Suprapubic skin (tissue), 3 donors: ENCODE measurements at regions not wholly inside any gene's neighbourhood (a gene's known extent, or its start where the extent isn't known, plus 50 kb on each side); places are given as distances from the start of the nearest gene placed in this dataset.

ENCODE experiments used
- POLR2AphosphoS5 ChIP-seq, 3 donors: sonication (generic); formaldehyde crosslinking; IDR thresholded peaks; one replicate each; pipeline ENCODE4 v1.6.1; 2017; ENCODE audit warnings: antibody characterized with exemption in 3 of 3
- TF ChIP-seq, protein P1 (sequence below), 2 donors: fragments of 200-600 bp in 1 of 2; fragments of 450-650 bp in 1 of 2; sonication (generic) in 1 of 2; IDR thresholded peaks; one replicate each; pipeline ENCODE4 v1.5.1; 2016 to 2019; ENCODE audit warnings: antibody characterized with exemption in 2 of 2, mild to moderate bottlenecking in 1 of 2, moderate library complexity in 1 of 2

DNA sequence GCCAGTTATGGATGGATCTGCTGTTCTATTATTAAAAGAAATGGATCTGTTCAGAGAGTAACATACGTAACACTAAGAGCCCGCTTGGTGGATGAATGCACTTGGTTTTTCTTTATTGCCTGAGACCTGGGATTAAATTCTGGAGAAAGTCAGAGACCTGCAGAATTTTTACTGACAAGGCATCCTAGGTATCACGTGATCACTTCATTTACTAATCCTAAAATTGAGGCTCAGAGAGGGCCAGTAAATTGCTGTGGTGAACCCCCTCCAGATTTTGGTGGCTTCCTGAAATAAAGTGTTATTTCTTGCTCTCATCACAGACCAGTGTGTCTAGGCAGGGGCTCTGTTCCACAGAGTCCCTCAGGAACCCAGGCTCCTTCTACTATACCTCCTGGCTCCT, 187.9 kb upstream of the LARGE1 start:
- no peak for TF ChIP-seq POLR2AphosphoS5 (IDR thresholded peaks at IDR 0.05)
- TF ChIP-seq, protein P1, sequence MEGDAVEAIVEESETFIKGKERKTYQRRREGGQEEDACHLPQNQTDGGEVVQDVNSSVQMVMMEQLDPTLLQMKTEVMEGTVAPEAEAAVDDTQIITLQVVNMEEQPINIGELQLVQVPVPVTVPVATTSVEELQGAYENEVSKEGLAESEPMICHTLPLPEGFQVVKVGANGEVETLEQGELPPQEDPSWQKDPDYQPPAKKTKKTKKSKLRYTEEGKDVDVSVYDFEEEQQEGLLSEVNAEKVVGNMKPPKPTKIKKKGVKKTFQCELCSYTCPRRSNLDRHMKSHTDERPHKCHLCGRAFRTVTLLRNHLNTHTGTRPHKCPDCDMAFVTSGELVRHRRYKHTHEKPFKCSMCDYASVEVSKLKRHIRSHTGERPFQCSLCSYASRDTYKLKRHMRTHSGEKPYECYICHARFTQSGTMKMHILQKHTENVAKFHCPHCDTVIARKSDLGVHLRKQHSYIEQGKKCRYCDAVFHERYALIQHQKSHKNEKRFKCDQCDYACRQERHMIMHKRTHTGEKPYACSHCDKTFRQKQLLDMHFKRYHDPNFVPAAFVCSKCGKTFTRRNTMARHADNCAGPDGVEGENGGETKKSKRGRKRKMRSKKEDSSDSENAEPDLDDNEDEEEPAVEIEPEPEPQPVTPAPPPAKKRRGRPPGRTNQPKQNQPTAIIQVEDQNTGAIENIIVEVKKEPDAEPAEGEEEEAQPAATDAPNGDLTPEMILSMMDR (IDR thresholded peaks at IDR 0.05) = no peak
